ENCODE measurements at regions not wholly inside any gene's neighbourhood (a gene's known extent, or its start where the extent isn't known, plus 50 kb on each side); places are given as distances from the start of the nearest gene placed in this dataset.
"Not testable (repeated sequence)": the region's sequence is repeated elsewhere in the genome, so short reads cannot be mapped to it uniquely, and the experiment has no call there.

- DNase-seq, result no peak
- intact Hi-C loops (cut with DNase I), result no loop called here
- no peak overlapping the region for H3K4me3 ChIP-seq
- no peak overlapping the region for H3K27ac ChIP-seq
- TF ChIP-seq, protein P1, sequence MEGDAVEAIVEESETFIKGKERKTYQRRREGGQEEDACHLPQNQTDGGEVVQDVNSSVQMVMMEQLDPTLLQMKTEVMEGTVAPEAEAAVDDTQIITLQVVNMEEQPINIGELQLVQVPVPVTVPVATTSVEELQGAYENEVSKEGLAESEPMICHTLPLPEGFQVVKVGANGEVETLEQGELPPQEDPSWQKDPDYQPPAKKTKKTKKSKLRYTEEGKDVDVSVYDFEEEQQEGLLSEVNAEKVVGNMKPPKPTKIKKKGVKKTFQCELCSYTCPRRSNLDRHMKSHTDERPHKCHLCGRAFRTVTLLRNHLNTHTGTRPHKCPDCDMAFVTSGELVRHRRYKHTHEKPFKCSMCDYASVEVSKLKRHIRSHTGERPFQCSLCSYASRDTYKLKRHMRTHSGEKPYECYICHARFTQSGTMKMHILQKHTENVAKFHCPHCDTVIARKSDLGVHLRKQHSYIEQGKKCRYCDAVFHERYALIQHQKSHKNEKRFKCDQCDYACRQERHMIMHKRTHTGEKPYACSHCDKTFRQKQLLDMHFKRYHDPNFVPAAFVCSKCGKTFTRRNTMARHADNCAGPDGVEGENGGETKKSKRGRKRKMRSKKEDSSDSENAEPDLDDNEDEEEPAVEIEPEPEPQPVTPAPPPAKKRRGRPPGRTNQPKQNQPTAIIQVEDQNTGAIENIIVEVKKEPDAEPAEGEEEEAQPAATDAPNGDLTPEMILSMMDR (IDR thresholded peaks at IDR 0.05), result no peak
- H3K36me3 ChIP-seq, result no peaks in the 10 kb centered on the region
- H3K9me3 ChIP-seq, result no peaks in the 10 kb centered on the region
- no peaks in the 10 kb centered on the region for H3K27me3 ChIP-seq
- H3K9ac ChIP-seq (ENCODE audit: low read depth in 2 of 2, low read length in 2 of 2), result no peak overlapping the region
- no peaks in the 10 kb centered on the region for H3K4me1 ChIP-seq
Observed at GRCh38 chr1:230494026-230494425, 67.9 kb upstream of the PGBD5 start.

- Histone ChIP-seq H3K27me3 (no peaks in the 10 kb centered on the region), H3K36me3 (no peaks in the 10 kb centered on the region), H3K4me1 (no peaks in the 10 kb centered on the region), H3K4me3 (no peak overlapping the region), H3K27ac (no peak overlapping the region), H3K9me3 (no peaks in the 10 kb centered on the region), H3K9ac (ENCODE audit: low read depth in 2 of 2, low read length in 2 of 2) (no peak overlapping the region)
- TF ChIP-seq, protein P1 (IDR thresholded peaks at IDR 0.05), result no peak
- DNase-seq, result no peak
- intact Hi-C loops (cut with DNase I), result no loop called here
Observed at GRCh38 chr1:230493264-230493663, 67.1 kb upstream of the PGBD5 start.

GRCh38 chr1:230490436-230490835, 64.3 kb upstream of the PGBD5 start:
- Histone ChIP-seq H3K4me1 (no peaks in the 10 kb centered on the region), H3K27ac (no peak overlapping the region), H3K9me3 (no peaks in the 10 kb centered on the region), H3K9ac (ENCODE audit: low read depth in 2 of 2, low read length in 2 of 2) (no peak overlapping the region), H3K4me3 (no peak overlapping the region), H3K36me3 (no peaks in the 10 kb centered on the region), H3K27me3 (no peaks in the 10 kb centered on the region)
- no peak for DNase-seq
- TF ChIP-seq, protein P1 (IDR thresholded peaks at IDR 0.05), result no peak
- intact Hi-C loops (cut with DNase I), result no loop called here

DNA sequence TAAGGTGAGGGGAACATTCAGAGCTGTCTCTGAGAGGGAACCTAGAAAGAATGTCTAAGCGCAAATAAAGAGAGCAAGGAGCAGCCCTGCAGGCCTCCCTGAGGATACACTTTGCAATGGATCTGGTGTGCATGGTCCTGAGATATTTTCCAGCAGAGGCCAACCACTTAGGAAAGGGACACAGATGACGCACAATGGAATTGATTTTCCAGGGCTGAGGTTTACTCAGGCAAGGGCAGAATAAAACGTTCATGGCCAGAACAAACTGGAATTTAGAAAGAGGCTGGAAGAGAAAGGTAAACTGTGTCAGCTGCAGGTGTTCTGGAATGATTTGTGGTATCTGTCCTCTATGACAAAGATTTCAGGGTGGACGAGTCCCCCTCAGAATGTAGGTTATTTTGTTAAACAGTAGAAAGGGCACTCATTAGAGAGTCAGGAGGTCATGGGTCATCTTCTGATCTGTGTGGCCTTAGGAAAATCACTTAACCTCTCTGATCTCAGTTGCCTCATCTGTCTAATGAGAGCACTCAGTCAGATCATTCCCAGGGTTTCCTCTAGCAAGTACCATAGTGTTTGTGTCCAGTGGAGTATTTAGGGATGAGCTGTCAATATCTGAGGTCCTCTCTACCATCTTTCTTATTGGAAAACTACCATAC, 61.8 kb upstream of the PGBD5 start:
- intact Hi-C loops (cut with DNase I), result no loop called here
- no peaks in the 10 kb centered on the region for H3K36me3 ChIP-seq
- no peak overlapping the region for H3K4me3 ChIP-seq
- no peak overlapping the region for H3K9ac ChIP-seq (ENCODE audit: low read depth in 2 of 2, low read length in 2 of 2)
- no peak for DNase-seq
- TF ChIP-seq, protein P1 (IDR thresholded peaks at IDR 0.05), result no peak
- H3K4me1 ChIP-seq, result no peaks in the 10 kb centered on the region
- H3K27ac ChIP-seq, result no peak overlapping the region
- H3K27me3 ChIP-seq, result no peaks in the 10 kb centered on the region
- H3K9me3 ChIP-seq, result no peaks in the 10 kb centered on the region

GRCh38 chr1:230476622-230477003, 50.5 kb upstream of the PGBD5 start:
- H3K27me3 ChIP-seq, result no peaks in the 10 kb centered on the region
- no peaks in the 10 kb centered on the region for H3K9me3 ChIP-seq
- no peaks in the 10 kb centered on the region for H3K4me1 ChIP-seq
- no peaks in the 10 kb centered on the region for H3K36me3 ChIP-seq
- DNase-seq, result no peak
- no peak overlapping the region for H3K27ac ChIP-seq
- intact Hi-C loops (cut with DNase I), result no loop called here
- H3K4me3 ChIP-seq, result no peak overlapping the region
- TF ChIP-seq, protein P1 (IDR thresholded peaks at IDR 0.05), result no peak
- no peak overlapping the region for H3K9ac ChIP-seq (ENCODE audit: low read depth in 2 of 2, low read length in 2 of 2)

DNA sequence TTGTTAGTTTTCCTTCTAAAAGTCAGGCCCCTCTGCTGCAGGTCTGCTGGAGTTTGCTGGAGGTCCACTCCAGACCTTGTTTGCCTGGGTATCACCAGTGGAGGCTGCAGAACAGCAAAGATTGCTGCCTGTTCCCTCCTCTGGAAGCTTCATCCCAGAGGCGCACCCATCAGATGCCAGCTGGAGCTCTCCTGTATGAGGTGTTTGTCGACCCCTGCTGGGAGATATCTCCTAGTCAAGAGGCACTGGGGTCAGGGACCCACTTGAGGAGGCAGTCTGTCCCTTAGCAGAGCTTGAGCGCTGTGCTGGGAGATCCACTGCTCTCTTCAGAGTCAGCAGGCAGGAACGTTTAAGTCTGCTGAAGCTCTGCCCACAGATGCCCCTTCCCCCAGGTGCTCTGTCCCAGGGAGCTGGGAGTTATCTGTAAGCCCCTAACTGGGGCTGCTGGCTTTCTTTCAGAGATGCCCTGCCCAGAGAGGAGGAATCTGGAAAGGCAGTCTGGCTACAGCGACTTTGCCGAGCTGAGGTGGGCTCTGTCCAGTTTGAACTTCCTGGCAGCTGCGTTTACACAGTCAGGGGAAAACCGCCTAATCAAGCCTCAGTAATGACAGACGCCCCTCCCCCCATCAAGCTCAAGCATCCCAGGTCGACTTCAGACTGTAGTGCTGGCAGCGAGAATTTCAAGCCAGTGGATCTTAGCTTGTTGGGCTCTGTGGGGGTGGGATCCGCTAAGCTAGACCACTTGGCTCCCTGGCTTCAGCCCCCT, 49.9 kb upstream of the PGBD5 start:
- H3K27ac ChIP-seq; H3K27me3 ChIP-seq; H3K4me3 ChIP-seq; H3K9me3 ChIP-seq; H3K9ac ChIP-seq (ENCODE audit: low read depth in 2 of 2, low read length in 2 of 2); H3K4me1 ChIP-seq; intact Hi-C loops (cut with DNase I); H3K36me3 ChIP-seq; DNase-seq: not testable (repeated sequence)
